HL-60 (cell line): ENCODE measurements at regions not wholly inside any gene's neighbourhood (a gene's known extent, or its start where the extent isn't known, plus 50 kb on each side); places are given as distances from the start of the nearest gene placed in this dataset.

Experiments
- CTCF ChIP-seq: IDR thresholded peaks from one replicate; pipeline ENCODE4 v1.5.1; 2011; ENCODE audit warnings: low read length, control low read depth, inconsistent platforms; ENCODE audit not compliant: insufficient read depth
- GABPA ChIP-seq: IDR thresholded peaks from 2 replicates; pipeline ENCODE4 v1.6.1; 2012; ENCODE audit warnings: low read depth
- POLR2AphosphoS5 ChIP-seq: IDR thresholded peaks from 2 replicates; pipeline ENCODE4 v1.6.1; 2012; ENCODE audit warnings: low read depth
- REST ChIP-seq: IDR thresholded peaks from 2 replicates; pipeline ENCODE4 v1.6.1; 2012; ENCODE audit warnings: low read depth; ENCODE audit not compliant: insufficient replicate concordance

GRCh38 chr7:46802479-46802878, 779.4 kb downstream of the TNS3 start:
- TF ChIP-seq CTCF (no peak), GABPA (no peak), POLR2AphosphoS5 (no peak), REST (no peak)
